Neural progenitor cell (in vitro differentiated cells): ENCODE measurements at regions not wholly inside any gene's neighbourhood (a gene's known extent, or its start where the extent isn't known, plus 50 kb on each side); places are given as distances from the start of the nearest gene placed in this dataset.

ENCODE experiments used
- DNase-seq: peaks from one replicate; pipeline ENCODE4 v3.0.0-alpha.2; 2016; ENCODE audit warnings: low spot score
- H2AFZ ChIP-seq: fragments of 200-600 bp; sonication (generic); replicated peaks from 2 replicates; pipeline ENCODE4 v1.6.1; 2016; ENCODE audit warnings: antibody characterized with exemption
- H3F3A ChIP-seq: fragments of 200-600 bp; sonication (generic); 2 replicates; pipeline ENCODE4 v1.6.1; 2016; ENCODE audit warnings: antibody characterized with exemption, low read depth
- H3K27ac ChIP-seq: fragments of 200-600 bp; sonication (generic); 2 replicates; pipeline ENCODE4 v1.5.1; 2016; ENCODE audit warnings: mild to moderate bottlenecking
- H3K27me3 ChIP-seq: fragments of 200-600 bp; sonication (generic); 2 replicates; pipeline ENCODE4 v1.6.1; 2016; ENCODE audit warnings: mild to moderate bottlenecking, moderate library complexity
- H3K36me3 ChIP-seq: fragments of 200-600 bp; sonication (generic); 2 replicates; pipeline ENCODE4 v1.5.1; 2016
- H3K4me1 ChIP-seq: fragments of 200-600 bp; sonication (generic); 2 replicates; pipeline ENCODE4 v1.6.1; 2016; ENCODE audit warnings: mixed run types
- H3K4me2 ChIP-seq: fragments of 200-600 bp; sonication (generic); 2 replicates; pipeline ENCODE4 v1.6.1; 2016
- H3K4me3 ChIP-seq: fragments of 200-600 bp; sonication (generic); 2 replicates; pipeline ENCODE4 v1.5.1; 2016
- H3K79me2 ChIP-seq: fragments of 200-600 bp; sonication (generic); 2 replicates; pipeline ENCODE4 v1.6.1; 2016; ENCODE audit warnings: low read depth
- H3K9ac ChIP-seq: fragments of 200-600 bp; sonication (generic); 2 replicates; pipeline ENCODE4 v1.6.1; 2016
- H3K9me3 ChIP-seq: fragments of 200-600 bp; sonication (generic); 2 replicates; pipeline ENCODE4 v1.5.1; 2016; ENCODE audit warnings: low read depth
- H4K20me1 ChIP-seq: fragments of 200-600 bp; sonication (generic); 2 replicates; pipeline ENCODE4 v1.6.1; 2016; ENCODE audit warnings: low read depth
- H3K27ac Mint-ChIP-seq: 3 replicates; pipeline ENCODE4 v1.8.0; 2021; ENCODE audit warnings: mixed read lengths
- H3K27me3 Mint-ChIP-seq: 2 replicates; pipeline ENCODE4 v1.8.0; 2022; ENCODE audit warnings: low read depth, mild to moderate bottlenecking, inconsistent platforms, moderate library complexity, mixed read lengths; ENCODE audit not compliant: insufficient read depth
- H3K36me3 Mint-ChIP-seq: 3 replicates; pipeline ENCODE4 v1.8.0; 2021; ENCODE audit warnings: mixed read lengths
- H3K4me1 Mint-ChIP-seq: 3 replicates; pipeline ENCODE4 v1.8.0; 2021; ENCODE audit warnings: mixed read lengths
- H3K4me3 Mint-ChIP-seq: 3 replicates; pipeline ENCODE4 v1.8.0; 2021; ENCODE audit warnings: mild to moderate bottlenecking, moderate library complexity, mixed read lengths
- H3K9me3 Mint-ChIP-seq: 3 replicates; pipeline ENCODE4 v1.8.0; 2020; ENCODE audit warnings: mixed read lengths
- EZH2 ChIP-seq: fragments of 200-600 bp; sonication (generic); IDR thresholded peaks from 2 replicates; pipeline ENCODE4 v1.6.1; 2017; ENCODE audit warnings: antibody characterized with exemption, mild to moderate bottlenecking, moderate library complexity
- EZH2phosphoT487 ChIP-seq: fragments of 200-600 bp; sonication (generic); IDR thresholded peaks from 2 replicates; pipeline ENCODE4 v1.6.1; 2017; ENCODE audit warnings: antibody characterized with exemption
- TF ChIP-seq, protein P1 (sequence below): fragments of 200-600 bp; sonication (generic); IDR thresholded peaks from 2 replicates; pipeline ENCODE4 v1.5.1; 2017; ENCODE audit warnings: antibody characterized with exemption, mild to moderate bottlenecking

- no peak overlapping the region for H3K4me3 Mint-ChIP-seq
- no peaks in the 10 kb centered on the region for H3K36me3 Mint-ChIP-seq
- no peak overlapping the region for H3K9ac ChIP-seq
Measured at GRCh38 chr16:6363896-6364607, 968.6 kb upstream of the RBFOX1 start.

DNA sequence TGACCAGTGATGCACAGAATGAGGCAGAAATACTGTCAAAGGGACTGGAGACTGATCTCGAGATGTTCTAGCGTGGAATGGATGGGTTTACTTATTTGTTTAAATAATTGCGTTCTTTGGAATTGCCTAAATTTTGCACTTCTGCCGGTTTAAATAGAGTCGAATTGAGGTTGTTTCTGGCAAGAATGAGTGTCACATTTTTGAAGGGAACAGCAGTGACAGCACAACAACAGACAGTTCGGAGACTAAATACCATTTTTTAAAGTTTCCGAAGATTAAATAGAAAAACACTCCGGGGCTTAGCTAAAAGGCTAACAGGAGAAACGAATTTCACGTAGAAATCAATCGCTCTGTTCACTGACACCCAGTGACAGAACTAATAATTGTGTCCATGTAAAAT lies 969.2 kb upstream of the RBFOX1 start:
- Histone ChIP-seq H3K79me2 (no peaks in the 10 kb centered on the region), H3K36me3 (no peaks in the 10 kb centered on the region)
- H3K27me3 Mint-ChIP-seq: peaks cover 2% of the 10 kb centered on the region

More at GRCh38 chr16:6363896-6364607, 968.6 kb upstream of the RBFOX1 start:
- Histone ChIP-seq H2AFZ (peak overlapping the region; percentile 94), H3K4me2 (peak overlapping the region; percentile 17), H3K36me3 (no peaks in the 10 kb centered on the region), H3K9me3 (no peaks in the 10 kb centered on the region), H3F3A (peaks cover 7% of the 10 kb centered on the region), H3K79me2 (no peaks in the 10 kb centered on the region), H3K4me1 (peaks cover 24% of the 10 kb centered on the region), H3K27ac (no peak overlapping the region), H3K4me3 (no peak overlapping the region), H3K27me3 (no peaks in the 10 kb centered on the region), H4K20me1 (no peaks in the 10 kb centered on the region)
- Mint-ChIP-seq H3K4me1 (no peaks in the 10 kb centered on the region), H3K27me3 (peaks cover 2% of the 10 kb centered on the region), H3K9me3 (no peaks in the 10 kb centered on the region), H3K27ac (no peak overlapping the region)
- TF ChIP-seq, protein P1, sequence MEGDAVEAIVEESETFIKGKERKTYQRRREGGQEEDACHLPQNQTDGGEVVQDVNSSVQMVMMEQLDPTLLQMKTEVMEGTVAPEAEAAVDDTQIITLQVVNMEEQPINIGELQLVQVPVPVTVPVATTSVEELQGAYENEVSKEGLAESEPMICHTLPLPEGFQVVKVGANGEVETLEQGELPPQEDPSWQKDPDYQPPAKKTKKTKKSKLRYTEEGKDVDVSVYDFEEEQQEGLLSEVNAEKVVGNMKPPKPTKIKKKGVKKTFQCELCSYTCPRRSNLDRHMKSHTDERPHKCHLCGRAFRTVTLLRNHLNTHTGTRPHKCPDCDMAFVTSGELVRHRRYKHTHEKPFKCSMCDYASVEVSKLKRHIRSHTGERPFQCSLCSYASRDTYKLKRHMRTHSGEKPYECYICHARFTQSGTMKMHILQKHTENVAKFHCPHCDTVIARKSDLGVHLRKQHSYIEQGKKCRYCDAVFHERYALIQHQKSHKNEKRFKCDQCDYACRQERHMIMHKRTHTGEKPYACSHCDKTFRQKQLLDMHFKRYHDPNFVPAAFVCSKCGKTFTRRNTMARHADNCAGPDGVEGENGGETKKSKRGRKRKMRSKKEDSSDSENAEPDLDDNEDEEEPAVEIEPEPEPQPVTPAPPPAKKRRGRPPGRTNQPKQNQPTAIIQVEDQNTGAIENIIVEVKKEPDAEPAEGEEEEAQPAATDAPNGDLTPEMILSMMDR: no peak
- no peak for TF ChIP-seq EZH2
- TF ChIP-seq EZH2phosphoT487: no peak
- DNase-seq: peak; percentile 24

GRCh38 chr16:6362321-6362720 lies 970.3 kb upstream of the RBFOX1 start:
- peaks cover 37% of the 10 kb centered on the region for H3K4me1 ChIP-seq

More for the DNA sequence above, 969.2 kb upstream of the RBFOX1 start:
- Histone ChIP-seq H3K9me3 (no peaks in the 10 kb centered on the region), H3K27me3 (no peaks in the 10 kb centered on the region), H3K27ac (no peak overlapping the region), H3K4me1 (peaks cover 31% of the 10 kb centered on the region), H3K4me2 (no peak overlapping the region), H3F3A (peaks cover 13% of the 10 kb centered on the region), H3K4me3 (no peak overlapping the region), H4K20me1 (no peaks in the 10 kb centered on the region), H3K9ac (no peak overlapping the region), H2AFZ (no peak overlapping the region)
- H3K4me3 Mint-ChIP-seq: no peak overlapping the region
- H3K36me3 Mint-ChIP-seq: no peaks in the 10 kb centered on the region
- peaks cover 3% of the 10 kb centered on the region for H3K4me1 Mint-ChIP-seq
- no peak overlapping the region for H3K27ac Mint-ChIP-seq
- H3K9me3 Mint-ChIP-seq: no peaks in the 10 kb centered on the region
- TF ChIP-seq, protein P1: no peak
- TF ChIP-seq EZH2: no peak
- no peak for TF ChIP-seq EZH2phosphoT487
- no peak for DNase-seq

More at GRCh38 chr16:6362321-6362720, 970.3 kb upstream of the RBFOX1 start:
- Histone ChIP-seq H3K9me3 (no peaks in the 10 kb centered on the region), H3K79me2 (no peaks in the 10 kb centered on the region), H2AFZ (no peak overlapping the region), H3K4me2 (no peak overlapping the region), H3K36me3 (no peaks in the 10 kb centered on the region), H3K4me3 (no peak overlapping the region), H3K9ac (no peak overlapping the region), H3K27ac (no peak overlapping the region), H3F3A (peaks cover 21% of the 10 kb centered on the region), H4K20me1 (no peaks in the 10 kb centered on the region), H3K27me3 (no peaks in the 10 kb centered on the region)
- H3K4me1 Mint-ChIP-seq: peaks cover 8% of the 10 kb centered on the region
- no peak overlapping the region for H3K27ac Mint-ChIP-seq
- TF ChIP-seq EZH2phosphoT487 (no peak), EZH2 (no peak)
- TF ChIP-seq, protein P1: no peak
- H3K36me3 Mint-ChIP-seq: no peaks in the 10 kb centered on the region
- no peaks in the 10 kb centered on the region for H3K9me3 Mint-ChIP-seq
- peaks cover 2% of the 10 kb centered on the region for H3K27me3 Mint-ChIP-seq
- no peak overlapping the region for H3K4me3 Mint-ChIP-seq
- DNase-seq: no peak
